HL-60 (cell line): ENCODE measurements at regions not wholly inside any gene's neighbourhood (a gene's known extent, or its start where the extent isn't known, plus 50 kb on each side); places are given as distances from the start of the nearest gene placed in this dataset.

Experiments
- DNase-seq, 2 experiments: peaks; one replicate each; pipeline ENCODE4 v3.0.0-alpha.2; 2010 to 2020; ENCODE audit warnings: low read depth in 1 of 2, low spot score in 1 of 2
- H3K27ac ChIP-seq: fragments of 250-450 bp; sonication (Bioruptor Pico); replicated peaks from 2 replicates; pipeline ENCODE4 v1.5.1; 2020; ENCODE audit warnings: mild to moderate bottlenecking, moderate library complexity
- H3K27me3 ChIP-seq: fragments of 250-450 bp; sonication (Bioruptor Pico); 2 replicates; pipeline ENCODE4 v1.5.1; 2021; ENCODE audit warnings: mild to moderate bottlenecking, moderate library complexity; ENCODE audit not compliant: insufficient read depth, poor library complexity, severe bottlenecking
- H3K4me3 ChIP-seq: replicated peaks from 2 replicates; pipeline ENCODE4 v1.5.1; 2011; ENCODE audit warnings: mild to moderate bottlenecking, control low read depth, low read length; ENCODE audit not compliant: insufficient read depth
- CTCF ChIP-seq: IDR thresholded peaks from one replicate; pipeline ENCODE4 v1.5.1; 2011; ENCODE audit warnings: low read length, control low read depth, inconsistent platforms; ENCODE audit not compliant: insufficient read depth
- GABPA ChIP-seq: IDR thresholded peaks from 2 replicates; pipeline ENCODE4 v1.6.1; 2012; ENCODE audit warnings: low read depth
- POLR2AphosphoS5 ChIP-seq: IDR thresholded peaks from 2 replicates; pipeline ENCODE4 v1.6.1; 2012; ENCODE audit warnings: low read depth
- REST ChIP-seq: IDR thresholded peaks from 2 replicates; pipeline ENCODE4 v1.6.1; 2012; ENCODE audit warnings: low read depth; ENCODE audit not compliant: insufficient replicate concordance
- SPI1 ChIP-seq: IDR thresholded peaks from 2 replicates; pipeline ENCODE4 v1.6.1; 2012; ENCODE audit warnings: low read depth, mild to moderate bottlenecking, borderline replicate concordance

GRCh38 chr9:107193251-107193650 lies 89.8 kb upstream of the RAD23B start:
- no peak overlapping the region for H3K27ac ChIP-seq
- DNase-seq = no peak
- no peak overlapping the region for H3K4me3 ChIP-seq
- TF ChIP-seq GABPA = no peak
- TF ChIP-seq SPI1 = no peak
- no peak for TF ChIP-seq REST
- no peak for TF ChIP-seq CTCF
- no peak for TF ChIP-seq POLR2AphosphoS5
- no peaks in the 10 kb centered on the region for H3K27me3 ChIP-seq

GRCh38 chr9:107198718-107199117 lies 84.4 kb upstream of the RAD23B start:
- H3K27ac ChIP-seq = no peak overlapping the region
- no peaks in the 10 kb centered on the region for H3K27me3 ChIP-seq
- TF ChIP-seq POLR2AphosphoS5 (no peak), GABPA (no peak), REST (no peak), SPI1 (no peak), CTCF (no peak)
- no peak overlapping the region for H3K4me3 ChIP-seq
- no peak for DNase-seq

GRCh38 chr9:107208121-107208520 lies 75.0 kb upstream of the RAD23B start:
- Histone ChIP-seq H3K27ac (no peak overlapping the region), H3K27me3 (no peaks in the 10 kb centered on the region), H3K4me3 (no peak overlapping the region)
- DNase-seq = no peak
- TF ChIP-seq REST = no peak
- no peak for TF ChIP-seq SPI1
- TF ChIP-seq GABPA = no peak
- TF ChIP-seq POLR2AphosphoS5 = no peak
- TF ChIP-seq CTCF = no peak
